ENCODE measurements at regions not wholly inside any gene's neighbourhood (a gene's known extent, or its start where the extent isn't known, plus 50 kb on each side); places are given as distances from the start of the nearest gene placed in this dataset.
A peak's percentile ranks its signal among the peaks of the same experiment; 100 is the strongest.
"Not testable (repeated sequence)": the region's sequence is repeated elsewhere in the genome, so short reads cannot be mapped to it uniquely, and the experiment has no call there.

DNA sequence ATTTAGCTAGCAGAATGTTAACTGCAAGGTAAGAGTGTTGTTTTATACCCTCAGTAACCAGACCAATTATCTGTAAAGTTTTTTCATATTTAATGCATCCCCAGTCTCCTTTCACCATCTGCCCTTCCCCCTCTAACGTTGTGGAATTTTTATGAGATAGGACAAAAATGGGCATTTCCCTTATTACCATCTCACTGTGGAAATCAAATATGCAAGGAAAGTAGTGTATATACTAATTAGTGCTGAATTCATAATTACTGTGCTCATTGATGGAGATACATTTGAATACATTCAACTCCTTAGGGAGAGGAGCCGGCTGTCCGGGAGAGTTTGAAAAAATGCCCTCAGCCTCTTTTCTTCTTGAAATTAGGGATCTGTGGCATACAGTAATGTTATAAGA is 423.4 kb upstream of the MGMT start:
- no peak for DNase-seq (ENCODE audit: extremely low read depth in 1 of 2, low read depth in 1 of 2)

DNA sequence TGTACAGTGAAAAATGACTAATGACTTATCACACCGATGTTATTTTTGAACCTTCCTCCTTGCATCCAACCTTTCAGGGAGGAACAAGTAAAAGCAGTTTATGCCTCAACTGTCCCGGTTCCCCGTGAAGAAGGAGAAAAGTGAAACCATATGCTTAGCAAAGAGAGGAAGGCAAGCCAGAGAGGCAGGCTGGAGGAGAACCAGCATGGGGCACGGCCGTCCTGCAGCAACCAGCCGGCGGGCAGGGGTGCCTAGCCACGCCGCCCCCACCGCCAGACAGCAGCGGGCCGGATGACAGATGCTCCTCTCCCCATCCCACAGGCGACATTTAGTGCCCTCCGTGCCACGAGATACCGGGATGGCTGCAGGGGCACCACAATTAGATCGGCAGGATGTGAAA is 421.4 kb upstream of the MGMT start:
- no peak for DNase-seq (ENCODE audit: extremely low read depth in 1 of 2, low read depth in 1 of 2)

DNA sequence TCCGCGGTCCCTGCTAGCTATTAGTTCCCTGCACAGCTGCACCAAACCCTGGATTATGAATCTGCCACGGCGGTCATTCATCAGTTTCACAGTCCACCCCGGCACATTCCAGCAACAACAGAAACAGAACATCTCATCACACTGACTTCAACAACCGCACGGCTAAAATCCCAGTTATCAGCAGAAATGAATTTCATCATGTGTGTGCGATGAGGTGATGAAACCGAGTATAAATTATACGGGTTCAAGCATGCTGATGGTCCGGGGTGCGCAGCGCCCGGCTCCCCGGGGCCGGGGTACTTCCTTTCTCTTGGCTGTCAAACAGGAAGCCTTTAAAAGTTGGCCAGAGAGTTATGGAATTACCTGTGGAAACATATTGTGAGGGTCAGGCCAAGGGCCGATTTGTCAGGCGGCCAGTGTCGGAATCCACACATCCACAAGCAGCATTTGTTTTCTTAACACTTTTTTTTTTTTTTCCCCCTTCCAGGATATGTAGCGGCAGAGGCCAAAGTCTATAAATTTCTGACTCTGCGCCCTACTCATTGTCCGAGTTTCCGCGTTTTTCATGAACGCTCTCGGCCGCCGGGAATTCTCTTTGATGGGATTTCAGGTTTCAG is 420.9 kb upstream of the MGMT start:
- no peak for DNase-seq (ENCODE audit: extremely low read depth in 1 of 2, low read depth in 1 of 2)

GRCh38 chr10:129046962-129047361 is 420.1 kb upstream of the MGMT start:
- DNase-seq (ENCODE audit: extremely low read depth in 1 of 2, low read depth in 1 of 2), result no peak

- no peak for DNase-seq (ENCODE audit: extremely low read depth in 1 of 2, low read depth in 1 of 2)
Measured at GRCh38 chr10:129047600-129047999, 419.4 kb upstream of the MGMT start.

DNA sequence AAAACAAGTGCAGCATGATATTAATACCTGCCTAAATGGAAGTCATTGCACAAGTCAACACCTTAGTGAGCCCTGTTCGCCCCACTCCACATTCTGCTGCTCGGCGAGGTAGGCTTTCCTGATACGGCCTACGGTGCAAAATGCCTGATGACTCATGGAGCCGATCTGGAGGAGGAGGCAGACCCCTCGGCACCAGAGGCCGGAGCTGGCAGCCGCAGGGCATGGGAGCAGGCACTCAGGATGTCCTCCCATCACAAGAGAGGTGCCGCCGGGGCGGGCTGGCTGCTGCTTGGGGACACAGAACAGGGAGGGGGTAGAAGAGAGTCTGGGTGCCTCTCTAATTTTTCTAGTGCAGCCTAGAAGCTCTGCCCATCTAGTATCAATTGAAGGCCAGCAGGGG is 418.5 kb upstream of the MGMT start:
- DNase-seq (ENCODE audit: extremely low read depth in 1 of 2, low read depth in 1 of 2), result no peak

DNA sequence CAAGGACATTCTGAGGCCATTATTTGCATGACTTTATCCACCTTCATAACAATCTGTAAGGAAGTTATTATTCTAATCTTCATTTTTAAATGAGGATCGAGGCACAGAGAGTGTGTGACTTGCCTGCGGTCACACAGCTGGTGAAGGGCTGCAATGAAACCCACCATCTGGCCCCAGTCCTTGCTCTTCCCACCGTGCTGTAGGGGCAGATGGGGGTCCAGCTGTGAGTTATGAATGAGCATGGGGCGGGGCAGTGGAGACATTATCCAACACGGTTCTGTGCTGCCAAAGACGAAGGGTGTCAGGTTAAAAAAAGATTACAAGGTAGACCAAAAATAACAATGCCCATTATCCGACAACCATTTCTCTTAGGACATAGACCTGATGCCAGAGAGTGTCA is 417.5 kb upstream of the MGMT start:
- no peak for DNase-seq (ENCODE audit: extremely low read depth in 1 of 2, low read depth in 1 of 2)

DNA sequence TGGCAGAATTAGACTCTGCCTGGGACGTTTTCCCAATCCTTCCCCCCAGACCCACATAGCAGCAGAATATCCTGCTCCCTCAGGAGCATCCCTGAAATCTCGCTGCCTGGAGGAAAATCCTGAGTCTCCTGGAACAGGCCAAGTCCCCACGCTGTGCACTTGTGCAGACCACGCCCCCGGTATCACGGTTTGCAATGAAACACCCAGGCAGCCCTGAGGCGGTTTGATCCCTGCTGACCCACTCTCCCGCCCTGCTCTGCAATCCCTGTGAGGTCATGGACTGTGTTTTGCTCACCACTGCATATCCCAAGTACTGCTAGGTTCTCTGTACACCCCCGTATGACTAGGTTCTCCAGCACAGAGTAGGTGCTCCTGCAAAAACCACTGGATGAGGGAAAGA is 411.8 kb upstream of the MGMT start:
- DNase-seq (ENCODE audit: extremely low read depth in 1 of 2, low read depth in 1 of 2), result no peak

GRCh38 chr10:129055986-129056385 is 411.1 kb upstream of the MGMT start:
- DNase-seq (ENCODE audit: extremely low read depth in 1 of 2, low read depth in 1 of 2), result no peak

GRCh38 chr10:129056734-129057689 is 410.0 kb upstream of the MGMT start:
- no peak for DNase-seq (ENCODE audit: extremely low read depth in 1 of 2, low read depth in 1 of 2)

DNA sequence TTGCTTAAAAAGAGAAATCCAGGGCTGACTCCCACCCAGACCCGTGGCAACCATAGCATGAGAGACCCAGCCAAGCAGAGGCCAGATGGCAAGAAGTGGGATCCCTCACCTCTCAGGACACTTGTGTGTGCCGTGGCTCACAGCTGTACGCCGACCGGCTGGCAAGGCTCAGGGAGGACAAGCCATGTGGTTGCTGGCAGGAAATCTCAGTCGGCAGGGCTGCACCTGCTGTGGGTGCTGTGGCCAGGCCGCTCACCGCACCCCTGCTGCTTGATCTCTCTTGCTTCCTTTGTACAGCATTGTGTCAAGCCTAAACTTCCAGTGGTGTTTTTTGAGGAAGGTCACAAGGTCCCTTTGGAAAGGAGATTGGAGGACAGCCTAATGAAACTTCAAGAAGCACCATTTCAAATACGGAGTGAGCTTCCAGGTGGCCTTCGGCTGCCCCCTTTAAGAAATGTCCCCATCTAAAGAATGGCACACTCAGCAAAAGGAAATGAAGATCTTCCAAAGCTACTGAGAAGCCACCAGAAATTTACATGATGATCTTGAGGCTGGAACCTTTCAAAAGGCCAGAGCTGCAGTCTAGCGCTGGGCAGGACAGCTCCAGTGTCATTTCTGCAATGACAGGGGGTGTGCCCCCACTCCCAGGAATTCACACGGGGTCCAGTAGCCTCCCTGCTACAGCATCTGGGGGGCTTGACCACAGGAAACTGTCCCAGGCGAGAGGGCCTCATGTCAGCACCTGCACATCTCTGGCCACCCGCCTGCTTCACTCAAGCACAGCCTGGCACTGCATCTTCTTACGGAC is 409.0 kb upstream of the MGMT start:
- peak; percentile 5 to 41 for DNase-seq (ENCODE audit: extremely low read depth in 1 of 2, low read depth in 1 of 2)

DNA sequence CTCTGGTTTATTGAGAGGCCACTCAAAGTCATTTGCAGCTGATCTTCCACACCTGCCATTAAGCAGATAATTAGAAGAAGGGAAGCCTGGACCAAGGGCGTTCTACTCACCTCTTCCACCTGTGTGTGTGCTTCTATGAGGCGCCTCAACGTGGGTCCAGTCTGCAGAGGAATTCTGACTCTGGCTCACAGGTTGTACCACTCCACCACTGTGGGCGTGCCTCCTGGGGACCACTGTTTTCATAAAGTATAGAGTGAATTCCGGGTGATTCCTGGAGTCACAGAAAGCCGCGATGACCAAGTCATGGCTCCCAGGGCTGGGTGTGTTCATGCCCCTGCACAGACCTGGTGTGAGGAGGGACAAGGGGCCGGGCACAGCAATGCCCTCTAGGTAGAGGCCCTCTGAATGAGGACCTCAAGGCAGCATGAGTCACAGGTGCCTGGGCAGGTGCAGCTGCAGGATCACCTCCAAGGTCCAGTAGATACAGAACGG is 408.3 kb upstream of the MGMT start:
- no peak for DNase-seq (ENCODE audit: extremely low read depth in 1 of 2, low read depth in 1 of 2)

DNA sequence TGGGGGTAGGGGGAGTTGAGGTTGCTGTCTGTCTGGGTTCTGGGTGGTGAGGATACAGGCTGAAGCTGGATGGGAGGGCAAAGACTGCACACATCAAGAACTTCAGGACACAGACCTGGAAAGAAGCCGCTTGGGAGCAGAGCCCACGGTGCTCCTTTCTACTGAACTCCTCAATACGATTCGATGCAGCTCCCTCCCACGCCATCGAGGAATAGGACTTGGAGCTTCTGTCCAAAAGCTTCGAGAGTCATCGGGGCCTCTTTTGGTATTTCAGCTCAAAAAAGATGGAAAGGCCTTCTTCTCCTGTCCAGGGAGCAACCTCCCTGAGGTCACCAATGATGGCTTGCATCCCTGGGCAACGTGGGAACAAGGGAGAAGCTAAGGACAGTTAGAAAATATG is 407.1 kb upstream of the MGMT start:
- DNase-seq (ENCODE audit: extremely low read depth in 1 of 2, low read depth in 1 of 2), result no peak

GRCh38 chr10:129063212-129063611 is 403.8 kb upstream of the MGMT start:
- DNase-seq (ENCODE audit: extremely low read depth in 1 of 2, low read depth in 1 of 2), result no peak

DNA sequence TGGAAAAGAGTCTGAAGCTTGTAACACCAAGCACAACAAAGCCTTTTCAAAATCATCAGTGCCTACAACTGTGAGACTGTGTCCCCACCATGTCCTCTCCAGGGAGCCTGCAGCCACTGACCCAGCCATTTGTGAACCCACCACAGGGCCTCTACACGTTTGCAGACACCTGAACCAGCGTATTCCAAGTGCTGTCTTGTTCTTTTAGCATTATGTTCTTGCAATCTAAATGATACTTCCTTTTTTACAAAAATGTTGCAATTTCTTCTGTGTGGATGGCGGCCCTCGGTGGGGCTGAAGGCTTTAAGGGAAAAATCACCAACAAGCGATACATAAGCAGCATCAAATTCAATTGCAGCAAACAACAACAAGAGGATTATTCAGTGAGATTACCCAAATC is 403.2 kb upstream of the MGMT start:
- no peak for DNase-seq (ENCODE audit: extremely low read depth in 1 of 2, low read depth in 1 of 2)

- DNase-seq (ENCODE audit: extremely low read depth in 1 of 2, low read depth in 1 of 2), result not testable (repeated sequence)
Measured at GRCh38 chr10:129066529-129066928, 400.5 kb upstream of the MGMT start.

- DNase-seq (ENCODE audit: extremely low read depth in 1 of 2, low read depth in 1 of 2), result not testable (repeated sequence)
Measured at GRCh38 chr10:129071411-129071810, 395.6 kb upstream of the MGMT start.

DNA sequence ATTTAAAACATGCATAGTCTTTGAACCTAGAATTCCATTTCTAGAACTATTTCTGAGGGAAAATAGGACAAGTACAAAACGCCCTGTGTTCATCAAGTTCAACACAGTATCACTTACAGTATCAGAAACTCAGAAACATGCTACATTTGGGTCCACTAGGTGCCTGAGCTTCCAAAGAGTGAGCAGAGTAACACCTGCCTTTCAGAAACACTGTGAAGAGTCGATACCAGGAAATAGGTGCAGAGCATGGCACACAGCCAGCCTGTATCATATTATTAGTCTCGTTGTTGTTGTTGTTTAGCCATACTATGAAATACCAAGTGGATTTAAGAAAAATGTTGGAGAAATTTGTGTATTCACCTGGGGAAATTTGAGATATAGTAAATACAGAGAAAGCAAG is 392.1 kb upstream of the MGMT start:
- no peak for DNase-seq (ENCODE audit: extremely low read depth in 1 of 2, low read depth in 1 of 2)

DNA sequence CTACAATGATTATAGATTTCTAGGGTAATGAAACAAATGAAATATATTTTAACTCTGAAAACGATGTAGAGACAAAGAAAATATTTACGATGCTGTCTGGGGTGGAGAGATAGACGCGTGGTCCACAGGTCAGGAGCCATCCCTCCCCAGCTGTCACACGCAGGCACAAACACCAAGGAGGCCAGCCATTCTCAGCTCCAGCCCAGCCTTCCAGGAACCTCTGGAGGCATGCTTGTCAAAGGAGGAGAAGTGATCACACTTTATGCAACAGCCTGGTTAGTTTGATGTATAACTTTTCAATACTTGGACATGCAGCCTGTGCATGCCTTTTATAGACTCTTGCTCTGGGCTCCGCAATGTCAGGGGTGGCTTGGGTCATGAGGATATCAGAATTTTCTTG is 391.5 kb upstream of the MGMT start:
- no peak for DNase-seq (ENCODE audit: extremely low read depth in 1 of 2, low read depth in 1 of 2)

GRCh38 chr10:129075927-129076326 is 391.1 kb upstream of the MGMT start:
- no peak for DNase-seq (ENCODE audit: extremely low read depth in 1 of 2, low read depth in 1 of 2)

DNA sequence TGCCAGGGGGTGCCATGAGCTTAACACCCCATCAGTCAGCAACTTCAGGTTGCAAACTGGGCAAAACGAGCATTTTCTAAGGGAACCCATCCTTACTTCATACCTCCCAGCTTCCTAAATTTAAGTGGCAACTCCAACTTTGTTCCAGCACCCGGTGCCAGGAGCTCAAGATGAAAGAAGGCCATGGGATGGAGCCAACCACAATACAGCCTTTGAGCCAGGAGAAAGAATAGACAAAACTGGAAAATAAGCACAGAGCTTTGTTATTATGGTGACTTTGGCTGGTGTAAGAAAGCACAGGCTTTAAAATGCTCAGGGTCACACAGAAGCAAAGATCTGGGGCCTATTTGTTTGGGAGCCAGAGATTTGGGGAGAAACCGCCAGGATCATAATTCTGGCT is 388.7 kb upstream of the MGMT start:
- no peak for DNase-seq (ENCODE audit: extremely low read depth in 1 of 2, low read depth in 1 of 2)

Data from activated CD8-positive, alpha-beta memory T cell treated with anti-CD3 and anti-CD28 coated beads for 1 hour (primary cell).